Fibroblast of skin of right biceps (primary cell): ENCODE measurements at regions not wholly inside any gene's neighbourhood (a gene's known extent, or its start where the extent isn't known, plus 50 kb on each side); places are given as distances from the start of the nearest gene placed in this dataset.

Experiments
- DNase-seq: peaks from one replicate; pipeline ENCODE4 v3.0.0-alpha.2; 2013

- DNase-seq = no peak
Observed at GRCh38 chr2:898319-898718, 52.3 kb upstream of the SNTG2 start.

GRCh38 chr2:897091-897490 is 53.6 kb upstream of the SNTG2 start:
- no peak for DNase-seq

- peak; percentile 7 for DNase-seq
Observed at GRCh38 chr2:893311-893710, 57.3 kb upstream of the SNTG2 start.

GRCh38 chr2:892892-893291 is 57.8 kb upstream of the SNTG2 start:
- no peak for DNase-seq

GRCh38 chr2:892401-892800 is 58.2 kb upstream of the SNTG2 start:
- no peak for DNase-seq

GRCh38 chr2:891734-892133 is 58.9 kb upstream of the SNTG2 start:
- no peak for DNase-seq

- peak; percentile 6 for DNase-seq
Observed at GRCh38 chr2:890791-891190, 59.9 kb upstream of the SNTG2 start.

- DNase-seq = no peak
Observed at GRCh38 chr2:890214-890613, 60.4 kb upstream of the SNTG2 start.

GRCh38 chr2:888906-889566 is 61.6 kb upstream of the SNTG2 start:
- DNase-seq = no peak

- DNase-seq = peak; percentile 5
Observed at GRCh38 chr2:888211-888801, 62.3 kb upstream of the SNTG2 start.

GRCh38 chr2:887639-888038 is 63.0 kb upstream of the SNTG2 start:
- no peak for DNase-seq

- no peak for DNase-seq
Observed at GRCh38 chr2:886072-887022, 64.3 kb upstream of the SNTG2 start.

- DNase-seq = no peak
Observed at GRCh38 chr2:885230-886071, 65.2 kb upstream of the SNTG2 start.

GRCh38 chr2:883803-884748 is 66.6 kb upstream of the SNTG2 start:
- no peak for DNase-seq

GRCh38 chr2:883260-883802 is 67.3 kb upstream of the SNTG2 start:
- DNase-seq = no peak

GRCh38 chr2:881204-881918 is 69.3 kb upstream of the SNTG2 start:
- DNase-seq = no peak

- no peak for DNase-seq
Observed at GRCh38 chr2:880201-880970, 70.3 kb upstream of the SNTG2 start.

- DNase-seq = no peak
Observed at GRCh38 chr2:879540-879939, 71.1 kb upstream of the SNTG2 start.

GRCh38 chr2:878245-878930 is 72.3 kb upstream of the SNTG2 start:
- DNase-seq = no peak
